Mucosa of descending colon (tissue), 3 donors: ENCODE measurements at regions not wholly inside any gene's neighbourhood (a gene's known extent, or its start where the extent isn't known, plus 50 kb on each side); places are given as distances from the start of the nearest gene placed in this dataset.

Experiments used
- ATAC-seq: fragments of 200-7000 bp; cut with Tn5 transposase; one replicate; pipeline ENCODE4 v1.9.1; 2020; ENCODE audit warnings: mild to moderate bottlenecking, moderate library complexity
- DNase-seq, 3 donors: peaks; one replicate each; pipeline ENCODE4 v3.0.0-alpha.2; 2020
- H3K36me3 ChIP-seq: fragments of 200-600 bp; one replicate; pipeline ENCODE4 v1.8.0; 2021; ENCODE audit warnings: low read depth, mild to moderate bottlenecking
- H3K4me1 ChIP-seq: fragments of 200-600 bp; one replicate; pipeline ENCODE4 v1.8.0; 2021; ENCODE audit warnings: low read depth, mild to moderate bottlenecking
- H3K4me3 ChIP-seq: fragments of 200-600 bp; one replicate; pipeline ENCODE4 v1.8.0; 2021; ENCODE audit warnings: mild to moderate bottlenecking
- H3K9me3 ChIP-seq: fragments of 200-600 bp; one replicate; pipeline ENCODE4 v1.8.0; 2021; ENCODE audit warnings: mild to moderate bottlenecking
- CTCF ChIP-seq: fragments of 200-600 bp; IDR thresholded peaks from one replicate; pipeline ENCODE4 v1.8.0; 2022; ENCODE audit warnings: antibody characterized with exemption, mild to moderate bottlenecking
- intact Hi-C, 2 donors: fragments of 100-400 bp; cut with DNase I in 1 of 2; cut with micrococcal nuclease in 1 of 2; formaldehyde crosslinking; loops; one replicate each; pipeline versions ENCODE4 v1.11.0 to v1.11.1; 2022; cut with DNase I, micrococcal nuclease
- donor health status: DM: no; HTN: no; CAD: no; lungs with moderate emphysema.
- donor health status: DM: no; HTN: no; CAD: no.
- donor health status: DM: no; HTN: yes; CAD: no.

GRCh38 chr3:33931512-33931911 lies 133.1 kb downstream of the PDCD6IP start:
- Histone ChIP-seq H3K36me3 (no peaks in the 10 kb centered on the region), H3K4me3 (no peak overlapping the region), H3K9me3 (no peaks in the 10 kb centered on the region), H3K4me1 (no peaks in the 10 kb centered on the region)
- DNase-seq = no peak
- ATAC-seq = no peak
- intact Hi-C loops = no loop called here
- TF ChIP-seq CTCF = no peak

- no peak for TF ChIP-seq CTCF
- DNase-seq (no peak), ATAC-seq (no peak)
- H3K4me1 ChIP-seq = no peaks in the 10 kb centered on the region
- H3K36me3 ChIP-seq = no peaks in the 10 kb centered on the region
- intact Hi-C loops = no loop called here
- no peaks in the 10 kb centered on the region for H3K9me3 ChIP-seq
- no peak overlapping the region for H3K4me3 ChIP-seq
Measured at GRCh38 chr3:33932010-33932764, 133.8 kb downstream of the PDCD6IP start.

- no peak for TF ChIP-seq CTCF
- no peaks in the 10 kb centered on the region for H3K4me1 ChIP-seq
- no peak for ATAC-seq
- no peaks in the 10 kb centered on the region for H3K36me3 ChIP-seq
- H3K4me3 ChIP-seq = no peak overlapping the region
- no peaks in the 10 kb centered on the region for H3K9me3 ChIP-seq
- DNase-seq = no peak
- intact Hi-C loops = no loop called here
Measured at GRCh38 chr3:33936171-33936920, 137.9 kb downstream of the PDCD6IP start.

GRCh38 chr3:33936921-33937525 lies 138.6 kb downstream of the PDCD6IP start:
- H3K36me3 ChIP-seq = no peaks in the 10 kb centered on the region
- H3K9me3 ChIP-seq = no peaks in the 10 kb centered on the region
- TF ChIP-seq CTCF = no peak
- intact Hi-C loops = no loop called here
- DNase-seq (no peak), ATAC-seq (no peak)
- no peaks in the 10 kb centered on the region for H3K4me1 ChIP-seq
- no peak overlapping the region for H3K4me3 ChIP-seq

- Histone ChIP-seq H3K4me1 (no peaks in the 10 kb centered on the region), H3K4me3 (no peak overlapping the region), H3K9me3 (no peaks in the 10 kb centered on the region), H3K36me3 (no peaks in the 10 kb centered on the region)
- no peak for ATAC-seq
- DNase-seq = no peak
- intact Hi-C loops = no loop called here
- TF ChIP-seq CTCF = no peak
Measured at GRCh38 chr3:33937628-33938027, 139.2 kb downstream of the PDCD6IP start.
